ENCODE measurements at regions not wholly inside any gene's neighbourhood (a gene's known extent, or its start where the extent isn't known, plus 50 kb on each side); places are given as distances from the start of the nearest gene placed in this dataset.

- DNase-seq (ENCODE audit: low read depth), result no peak
- H3K4me3 ChIP-seq (ENCODE audit: low read depth, low read length), result no peak overlapping the region
- no peak for TF ChIP-seq CTCF (conservative IDR thresholded peaks at IDR 0.05; ENCODE audit: low read depth, low read length)
Observed at GRCh38 chr19:13604902-13605586, 98.8 kb upstream of the CACNA1A start.

- no peak for DNase-seq (ENCODE audit: low read depth)
- TF ChIP-seq CTCF (conservative IDR thresholded peaks at IDR 0.05; ENCODE audit: low read depth, low read length), result no peak
- H3K4me3 ChIP-seq (ENCODE audit: low read depth, low read length), result no peak overlapping the region
Observed at GRCh38 chr19:13600802-13601201, 94.5 kb upstream of the CACNA1A start.

- no peak for TF ChIP-seq CTCF (conservative IDR thresholded peaks at IDR 0.05; ENCODE audit: low read depth, low read length)
- DNase-seq (ENCODE audit: low read depth), result no peak
- no peak overlapping the region for H3K4me3 ChIP-seq (ENCODE audit: low read depth, low read length)
Observed at GRCh38 chr19:13600091-13600490, 93.8 kb upstream of the CACNA1A start.

GRCh38 chr19:13599681-13600080 is 93.4 kb upstream of the CACNA1A start:
- no peak overlapping the region for H3K4me3 ChIP-seq (ENCODE audit: low read depth, low read length)
- no peak for DNase-seq (ENCODE audit: low read depth)
- TF ChIP-seq CTCF (conservative IDR thresholded peaks at IDR 0.05; ENCODE audit: low read depth, low read length), result no peak

- no peak overlapping the region for H3K4me3 ChIP-seq (ENCODE audit: low read depth, low read length)
- DNase-seq (ENCODE audit: low read depth), result no peak
- no peak for TF ChIP-seq CTCF (conservative IDR thresholded peaks at IDR 0.05; ENCODE audit: low read depth, low read length)
Observed at GRCh38 chr19:13598098-13598497, 91.8 kb upstream of the CACNA1A start.

- H3K4me3 ChIP-seq (ENCODE audit: low read depth, low read length), result no peak overlapping the region
- TF ChIP-seq CTCF (conservative IDR thresholded peaks at IDR 0.05; ENCODE audit: low read depth, low read length), result peak; percentile 70
- no peak for DNase-seq (ENCODE audit: low read depth)
Observed at GRCh38 chr19:13597640-13598039, 91.4 kb upstream of the CACNA1A start.

Data from epithelial cell of proximal tubule (primary cell).